ENCODE measurements at regions not wholly inside any gene's neighbourhood (a gene's known extent, or its start where the extent isn't known, plus 50 kb on each side); places are given as distances from the start of the nearest gene placed in this dataset.

- H4K91ac ChIP-seq (ENCODE audit: low read length) = no peak overlapping the region
- 92% methylated on average over 3 of the region's 3 CpGs for WGBS
- H3K4me2 ChIP-seq (ENCODE audit: low read length, poor library complexity, severe bottlenecking) = no peak overlapping the region
These were observed 415.0 kb downstream of the BCOR start for GRCh38 chrX:39682778-39683177.

DNA sequence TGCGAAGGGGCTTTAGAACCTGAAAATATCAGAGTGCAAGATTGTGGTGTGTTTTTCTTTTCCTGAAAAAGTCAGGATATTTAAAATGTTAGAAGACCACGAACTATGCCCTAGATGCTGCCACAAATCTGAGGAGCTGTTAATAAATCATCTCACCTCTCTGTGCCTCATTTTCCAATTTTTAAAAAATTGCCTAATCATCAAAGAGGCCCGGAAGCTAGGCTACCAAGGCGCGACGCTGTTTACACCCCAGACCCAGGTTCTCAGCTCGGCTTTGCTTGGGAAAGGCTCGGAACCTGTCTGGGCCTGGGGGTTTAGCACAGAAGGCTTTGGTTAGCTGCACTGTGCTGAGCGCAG, 409.6 kb downstream of the BCOR start:
- H2BK120ac ChIP-seq (ENCODE audit: low read depth, low read length) = no peak overlapping the region
- 30% methylated on average over 8 of the region's 9 CpGs for WGBS

More at GRCh38 chrX:39682778-39683177, 415.0 kb downstream of the BCOR start:
- no peak overlapping the region for H3K14ac ChIP-seq (ENCODE audit: low read length in 2 of 2)
- H2BK15ac ChIP-seq (ENCODE audit: low read depth, poor library complexity, severe bottlenecking) = no peak overlapping the region
- H2AK5ac ChIP-seq (ENCODE audit: low read length, severe bottlenecking) = no peak overlapping the region
- H3K4ac ChIP-seq (ENCODE audit: low read depth in 1 of 2, low read length in 2 of 2) = no peak overlapping the region
- H2BK5ac ChIP-seq (ENCODE audit: low read depth, low read length, poor library complexity, severe bottlenecking) = no peak overlapping the region
- no peak overlapping the region for H3K9ac ChIP-seq (ENCODE audit: low read length)
- H3K27ac ChIP-seq (ENCODE audit: low read length, poor library complexity, severe bottlenecking) = no peak overlapping the region
- no peak for DNase-seq
- no peak overlapping the region for H3K4me3 ChIP-seq (ENCODE audit: insufficient read depth in 1 of 2, low read depth in 1 of 2, low read length in 2 of 2)
- H3K36me3 ChIP-seq (ENCODE audit: control insufficient read depth in 1 of 2, insufficient read depth in 2 of 2, low read depth in 1 of 2, low read length in 2 of 2) = no peaks in the 10 kb centered on the region
- H3K27me3 ChIP-seq (ENCODE audit: control insufficient read depth in 1 of 2, insufficient read depth in 1 of 2, low read length in 2 of 2) = peaks cover 0 to 61% of the 10 kb centered on the region in 2 experiments
- H2AFZ ChIP-seq (ENCODE audit: low read depth, low read length) = no peak overlapping the region
- peaks cover 13% of the 10 kb centered on the region for H3K9me3 ChIP-seq (ENCODE audit: control insufficient read depth, low read length)
- peaks cover 4% of the 10 kb centered on the region for H3K4me1 ChIP-seq (ENCODE audit: control insufficient read depth, insufficient read depth, low read depth, low read length)
- H2BK12ac ChIP-seq (ENCODE audit: low read length in 2 of 2) = no peak overlapping the region
- H3K18ac ChIP-seq (ENCODE audit: low read depth in 1 of 2, low read length in 2 of 2) = no peak overlapping the region
- no peak overlapping the region for H4K8ac ChIP-seq (ENCODE audit: low read length)
- H3K79me1 ChIP-seq (replicated peaks; ENCODE audit: low read length, poor library complexity, severe bottlenecking) = no peaks in the 10 kb centered on the region
- no peak overlapping the region for H3K23ac ChIP-seq (ENCODE audit: low read length in 2 of 2)
- no peak overlapping the region for H2BK120ac ChIP-seq (ENCODE audit: low read depth, low read length)

DNA sequence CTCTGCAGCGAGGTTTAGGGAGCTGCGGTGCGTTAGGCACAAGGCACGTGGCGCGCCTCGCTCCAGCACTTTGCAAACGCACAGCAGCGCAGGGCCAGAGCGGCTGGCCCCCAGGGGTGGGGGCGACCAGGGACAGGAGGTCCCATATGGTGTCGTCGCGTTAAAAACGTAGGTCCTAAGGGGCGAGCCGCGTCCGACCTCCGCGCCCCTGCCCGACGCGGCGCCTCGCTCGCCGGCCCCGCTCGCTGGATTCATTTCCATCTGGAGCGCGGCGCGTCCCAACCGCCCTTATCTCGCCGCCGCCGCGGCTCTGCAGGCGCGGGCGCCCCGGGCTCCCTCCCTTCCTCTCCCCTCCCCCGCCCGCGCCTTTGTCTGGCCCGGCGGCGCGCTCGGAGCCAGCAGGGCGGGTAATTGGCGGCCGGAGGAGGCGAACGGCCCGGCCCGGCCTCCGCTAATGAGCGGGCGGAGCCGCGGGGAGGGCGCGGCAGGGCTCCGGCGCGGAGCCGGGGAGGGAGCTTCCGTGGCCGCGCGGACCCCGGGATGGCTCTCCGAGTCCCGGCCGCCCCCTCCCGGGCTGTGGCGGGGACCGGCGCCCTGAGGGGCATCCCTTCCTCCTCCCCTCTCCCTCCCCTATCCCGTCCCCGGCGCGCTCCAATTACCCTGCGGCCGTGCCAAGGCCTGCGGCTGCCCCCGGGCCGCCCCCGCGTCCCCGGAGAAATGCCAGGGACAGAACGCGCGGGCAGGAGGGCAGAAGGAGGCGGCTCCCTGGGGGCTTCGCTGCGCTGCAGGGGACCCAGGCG, 409.0 kb downstream of the BCOR start:
- Histone ChIP-seq H3K4me3 (ENCODE audit: insufficient read depth in 1 of 2, low read depth in 1 of 2, low read length in 2 of 2) (peak overlapping the region; percentile 39 to 62), H3K23ac (ENCODE audit: low read length in 2 of 2) (peak overlapping the region in 1 of 2 experiments; percentile 72), H3K27me3 (ENCODE audit: control insufficient read depth in 1 of 2, insufficient read depth in 1 of 2, low read length in 2 of 2) (peaks cover 22 to 83% of the 10 kb centered on the region in 2 experiments), H3K4me1 (ENCODE audit: control insufficient read depth, insufficient read depth, low read depth, low read length) (peaks cover 11% of the 10 kb centered on the region), H2BK120ac (ENCODE audit: low read depth, low read length) (no peak overlapping the region), H2AK5ac (ENCODE audit: low read length, severe bottlenecking) (no peak overlapping the region), H3K4ac (ENCODE audit: low read depth in 1 of 2, low read length in 2 of 2) (no peak overlapping the region), H3K9ac (ENCODE audit: low read length) (no peak overlapping the region), H4K8ac (ENCODE audit: low read length) (no peak overlapping the region), H3K4me2 (ENCODE audit: low read length, poor library complexity, severe bottlenecking) (peak overlapping the region; percentile 94), H4K91ac (ENCODE audit: low read length) (no peak overlapping the region), H2BK15ac (ENCODE audit: low read depth, poor library complexity, severe bottlenecking) (no peak overlapping the region), H2AFZ (ENCODE audit: low read depth, low read length) (no peak overlapping the region), H3K79me1 (replicated peaks; ENCODE audit: low read length, poor library complexity, severe bottlenecking) (no peaks in the 10 kb centered on the region), H3K14ac (ENCODE audit: low read length in 2 of 2) (no peak overlapping the region), H3K9me3 (ENCODE audit: control insufficient read depth, low read length) (peaks cover 4% of the 10 kb centered on the region), H3K27ac (ENCODE audit: low read length, poor library complexity, severe bottlenecking) (no peak overlapping the region), H2BK12ac (ENCODE audit: low read length in 2 of 2) (peak overlapping the region in 1 of 2 experiments; percentile 78), H3K36me3 (ENCODE audit: control insufficient read depth in 1 of 2, insufficient read depth in 2 of 2, low read depth in 1 of 2, low read length in 2 of 2) (no peaks in the 10 kb centered on the region), H3K18ac (ENCODE audit: low read depth in 1 of 2, low read length in 2 of 2) (peak overlapping the region in 1 of 2 experiments; percentile 76), H2BK5ac (ENCODE audit: low read depth, low read length, poor library complexity, severe bottlenecking) (no peak overlapping the region)
- peak; percentile 50 for DNase-seq
- WGBS = 0% methylated on average over 13 of the region's 101 CpGs

More for the DNA sequence above, 409.6 kb downstream of the BCOR start:
- Histone ChIP-seq H3K4me1 (ENCODE audit: control insufficient read depth, insufficient read depth, low read depth, low read length) (peaks cover 11% of the 10 kb centered on the region), H2BK15ac (ENCODE audit: low read depth, poor library complexity, severe bottlenecking) (no peak overlapping the region), H3K36me3 (ENCODE audit: control insufficient read depth in 1 of 2, insufficient read depth in 2 of 2, low read depth in 1 of 2, low read length in 2 of 2) (no peaks in the 10 kb centered on the region), H3K27ac (ENCODE audit: low read length, poor library complexity, severe bottlenecking) (no peak overlapping the region), H4K91ac (ENCODE audit: low read length) (no peak overlapping the region), H3K9ac (ENCODE audit: low read length) (no peak overlapping the region), H2BK12ac (ENCODE audit: low read length in 2 of 2) (no peak overlapping the region), H2AFZ (ENCODE audit: low read depth, low read length) (no peak overlapping the region), H3K4me2 (ENCODE audit: low read length, poor library complexity, severe bottlenecking) (peak overlapping the region; percentile 94), H3K14ac (ENCODE audit: low read length in 2 of 2) (no peak overlapping the region), H3K9me3 (ENCODE audit: control insufficient read depth, low read length) (peaks cover 9% of the 10 kb centered on the region), H2AK5ac (ENCODE audit: low read length, severe bottlenecking) (no peak overlapping the region), H3K23ac (ENCODE audit: low read length in 2 of 2) (no peak overlapping the region), H3K18ac (ENCODE audit: low read depth in 1 of 2, low read length in 2 of 2) (peak overlapping the region in 1 of 2 experiments; percentile 28), H2BK5ac (ENCODE audit: low read depth, low read length, poor library complexity, severe bottlenecking) (no peak overlapping the region), H3K4me3 (ENCODE audit: insufficient read depth in 1 of 2, low read depth in 1 of 2, low read length in 2 of 2) (peak overlapping the region in 1 of 2 experiments; percentile 62), H3K4ac (ENCODE audit: low read depth in 1 of 2, low read length in 2 of 2) (no peak overlapping the region), H3K27me3 (ENCODE audit: control insufficient read depth in 1 of 2, insufficient read depth in 1 of 2, low read length in 2 of 2) (peaks cover 22 to 83% of the 10 kb centered on the region in 2 experiments), H3K79me1 (replicated peaks; ENCODE audit: low read length, poor library complexity, severe bottlenecking) (no peaks in the 10 kb centered on the region), H4K8ac (ENCODE audit: low read length) (no peak overlapping the region)
- no peak for DNase-seq

DNA sequence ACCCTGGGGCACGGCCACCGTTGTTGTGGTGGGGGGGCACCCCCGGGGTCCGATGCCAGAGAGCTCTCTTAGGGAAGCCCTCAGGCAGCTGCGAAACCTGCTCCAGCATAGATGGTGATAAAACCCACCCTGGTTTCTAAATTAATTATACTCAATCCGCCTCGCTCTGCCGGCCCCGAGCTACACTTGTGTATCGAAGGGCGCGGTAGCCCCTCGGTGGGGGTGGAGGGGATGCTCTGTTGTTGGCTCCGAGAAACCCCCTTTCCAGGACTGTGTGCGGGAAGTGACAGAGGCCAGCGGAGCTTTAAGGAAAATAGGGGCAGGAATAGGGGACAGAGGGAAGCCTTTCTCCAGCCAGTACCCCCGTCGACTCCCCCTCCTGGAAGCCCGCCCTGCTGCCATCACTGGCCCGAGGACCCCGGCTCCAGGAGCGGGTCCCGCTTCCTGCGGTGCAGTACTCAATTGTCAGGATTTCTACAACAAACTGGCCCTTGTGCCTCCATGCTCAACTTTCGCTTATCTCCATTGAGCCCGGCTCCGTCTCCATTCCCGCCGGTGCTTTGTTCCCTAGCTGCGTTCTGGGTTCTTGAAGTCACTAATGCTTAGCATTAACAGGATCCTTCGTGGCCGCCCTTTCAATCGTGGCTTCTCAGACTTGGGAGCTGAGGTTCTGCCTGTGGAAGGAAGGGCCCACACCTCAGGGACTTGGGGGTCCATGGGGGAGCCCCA, 408.2 kb downstream of the BCOR start:
- Histone ChIP-seq H4K91ac (ENCODE audit: low read length) (no peak overlapping the region), H2AFZ (ENCODE audit: low read depth, low read length) (no peak overlapping the region), H3K36me3 (ENCODE audit: control insufficient read depth in 1 of 2, insufficient read depth in 2 of 2, low read depth in 1 of 2, low read length in 2 of 2) (no peaks in the 10 kb centered on the region), H2BK15ac (ENCODE audit: low read depth, poor library complexity, severe bottlenecking) (no peak overlapping the region), H3K79me1 (replicated peaks; ENCODE audit: low read length, poor library complexity, severe bottlenecking) (no peaks in the 10 kb centered on the region), H3K4me1 (ENCODE audit: control insufficient read depth, insufficient read depth, low read depth, low read length) (peaks cover 11% of the 10 kb centered on the region), H3K4ac (ENCODE audit: low read depth in 1 of 2, low read length in 2 of 2) (no peak overlapping the region), H2AK5ac (ENCODE audit: low read length, severe bottlenecking) (no peak overlapping the region), H2BK12ac (ENCODE audit: low read length in 2 of 2) (peak overlapping the region in 1 of 2 experiments; percentile 78), H2BK5ac (ENCODE audit: low read depth, low read length, poor library complexity, severe bottlenecking) (no peak overlapping the region), H3K9ac (ENCODE audit: low read length) (no peak overlapping the region), H3K9me3 (ENCODE audit: control insufficient read depth, low read length) (peaks cover 4% of the 10 kb centered on the region), H4K8ac (ENCODE audit: low read length) (no peak overlapping the region), H2BK120ac (ENCODE audit: low read depth, low read length) (no peak overlapping the region), H3K4me2 (ENCODE audit: low read length, poor library complexity, severe bottlenecking) (peak overlapping the region; percentile 94), H3K14ac (ENCODE audit: low read length in 2 of 2) (no peak overlapping the region), H3K23ac (ENCODE audit: low read length in 2 of 2) (no peak overlapping the region), H3K18ac (ENCODE audit: low read depth in 1 of 2, low read length in 2 of 2) (peak overlapping the region; percentile 43 to 76), H3K27ac (ENCODE audit: low read length, poor library complexity, severe bottlenecking) (no peak overlapping the region), H3K4me3 (ENCODE audit: insufficient read depth in 1 of 2, low read depth in 1 of 2, low read length in 2 of 2) (peak overlapping the region; percentile 39 to 62), H3K27me3 (ENCODE audit: control insufficient read depth in 1 of 2, insufficient read depth in 1 of 2, low read length in 2 of 2) (peaks cover 28 to 87% of the 10 kb centered on the region in 2 experiments)
- 7% methylated on average over 21 of the region's 33 CpGs for WGBS
- no peak for DNase-seq
